Left ventricle myocardium inferior (tissue), 1 donor: ENCODE measurements at regions not wholly inside any gene's neighbourhood (a gene's known extent, or its start where the extent isn't known, plus 50 kb on each side); places are given as distances from the start of the nearest gene placed in this dataset.
"Not testable (repeated sequence)": the region's sequence is repeated elsewhere in the genome, so short reads cannot be mapped to it uniquely, and the experiment has no call there.

ENCODE experiments used
- DNase-seq: peaks from one replicate; pipeline ENCODE4 v3.0.0-alpha.2; 2020
- H3K27ac ChIP-seq: fragments of 200-600 bp; replicated peaks from 2 replicates; pipeline ENCODE4 v1.8.0; 2021
- H3K27me3 ChIP-seq: fragments of 200-600 bp; 2 replicates; pipeline ENCODE4 v1.8.0; 2021; ENCODE audit warnings: low read depth
- H3K36me3 ChIP-seq: fragments of 200-600 bp; 2 replicates; pipeline ENCODE4 v1.8.0; 2021
- H3K4me1 ChIP-seq: fragments of 200-600 bp; 2 replicates; pipeline ENCODE4 v1.8.0; 2021
- H3K4me3 ChIP-seq: fragments of 200-600 bp; 2 replicates; pipeline ENCODE4 v1.8.0; 2021; ENCODE audit warnings: mild to moderate bottlenecking, moderate library complexity
- H3K9me3 ChIP-seq: fragments of 200-600 bp; replicated peaks from 2 replicates; pipeline ENCODE4 v1.8.0; 2021
- intact Hi-C: fragments of 100-400 bp; cut with micrococcal nuclease; formaldehyde crosslinking; loops from one replicate; pipeline ENCODE4 v1.11.0; 2022
- TF ChIP-seq, protein P1 (sequence below): fragments of 200-600 bp; IDR thresholded peaks from 2 replicates; pipeline ENCODE4 v1.8.0; 2021; ENCODE audit warnings: antibody characterized with exemption, mild to moderate bottlenecking, borderline replicate concordance
- donor health status: DM: no; HTN: yes; CAD: no; lungs with severe emphysema.

DNA sequence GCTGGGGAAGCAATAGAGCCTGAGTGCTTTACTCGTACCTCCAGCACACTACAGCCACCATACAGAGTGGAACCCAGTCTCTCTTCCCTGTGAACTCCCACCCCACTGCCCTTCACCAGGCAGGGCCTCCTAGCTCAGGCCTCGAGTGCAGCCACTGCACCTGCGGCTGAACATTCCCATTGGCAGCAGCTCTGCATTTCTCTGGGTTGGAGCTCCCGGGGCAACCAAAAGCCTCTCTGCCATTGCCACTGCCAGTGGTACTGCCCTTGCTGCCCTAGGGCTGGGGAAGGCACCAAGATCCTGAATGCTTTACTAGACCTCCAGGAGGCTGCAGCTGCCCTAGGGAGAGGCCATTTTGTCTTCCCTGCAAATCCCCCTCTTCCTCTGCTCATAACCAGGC is 266.8 kb downstream of the TDRD3 start:
- Histone ChIP-seq H3K27me3 (no peaks in the 10 kb centered on the region), H3K27ac (no peak overlapping the region), H3K36me3 (no peaks in the 10 kb centered on the region), H3K9me3 (no peaks in the 10 kb centered on the region), H3K4me3 (no peak overlapping the region), H3K4me1 (no peaks in the 10 kb centered on the region)
- TF ChIP-seq, protein P1, sequence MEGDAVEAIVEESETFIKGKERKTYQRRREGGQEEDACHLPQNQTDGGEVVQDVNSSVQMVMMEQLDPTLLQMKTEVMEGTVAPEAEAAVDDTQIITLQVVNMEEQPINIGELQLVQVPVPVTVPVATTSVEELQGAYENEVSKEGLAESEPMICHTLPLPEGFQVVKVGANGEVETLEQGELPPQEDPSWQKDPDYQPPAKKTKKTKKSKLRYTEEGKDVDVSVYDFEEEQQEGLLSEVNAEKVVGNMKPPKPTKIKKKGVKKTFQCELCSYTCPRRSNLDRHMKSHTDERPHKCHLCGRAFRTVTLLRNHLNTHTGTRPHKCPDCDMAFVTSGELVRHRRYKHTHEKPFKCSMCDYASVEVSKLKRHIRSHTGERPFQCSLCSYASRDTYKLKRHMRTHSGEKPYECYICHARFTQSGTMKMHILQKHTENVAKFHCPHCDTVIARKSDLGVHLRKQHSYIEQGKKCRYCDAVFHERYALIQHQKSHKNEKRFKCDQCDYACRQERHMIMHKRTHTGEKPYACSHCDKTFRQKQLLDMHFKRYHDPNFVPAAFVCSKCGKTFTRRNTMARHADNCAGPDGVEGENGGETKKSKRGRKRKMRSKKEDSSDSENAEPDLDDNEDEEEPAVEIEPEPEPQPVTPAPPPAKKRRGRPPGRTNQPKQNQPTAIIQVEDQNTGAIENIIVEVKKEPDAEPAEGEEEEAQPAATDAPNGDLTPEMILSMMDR: no peak
- no peak for DNase-seq
- intact Hi-C loops: no loop called here

DNA sequence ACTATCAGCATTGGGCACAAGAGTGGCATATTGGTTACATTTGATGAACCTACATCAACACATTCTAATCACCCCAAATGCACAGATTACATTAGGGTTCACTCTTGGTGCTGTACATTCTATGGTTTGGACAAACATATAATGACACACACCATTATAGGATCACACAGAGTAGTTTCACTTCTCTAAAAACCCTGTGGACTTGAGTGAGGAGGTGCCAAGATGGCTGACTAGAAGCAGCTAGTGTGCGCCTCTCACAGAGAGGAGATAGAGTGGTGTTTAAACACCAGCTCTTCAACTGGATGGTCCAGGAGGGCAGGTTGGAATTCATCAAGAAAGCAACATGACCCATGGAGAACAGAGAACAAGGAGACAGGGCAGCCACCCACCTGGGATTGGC is 265.6 kb downstream of the TDRD3 start:
- DNase-seq: no peak
- H3K4me3 ChIP-seq: no peak overlapping the region
- no peaks in the 10 kb centered on the region for H3K27me3 ChIP-seq
- no peaks in the 10 kb centered on the region for H3K4me1 ChIP-seq
- intact Hi-C loops: no loop called here
- H3K9me3 ChIP-seq: no peaks in the 10 kb centered on the region
- no peaks in the 10 kb centered on the region for H3K36me3 ChIP-seq
- TF ChIP-seq, protein P1: no peak
- no peak overlapping the region for H3K27ac ChIP-seq

DNA sequence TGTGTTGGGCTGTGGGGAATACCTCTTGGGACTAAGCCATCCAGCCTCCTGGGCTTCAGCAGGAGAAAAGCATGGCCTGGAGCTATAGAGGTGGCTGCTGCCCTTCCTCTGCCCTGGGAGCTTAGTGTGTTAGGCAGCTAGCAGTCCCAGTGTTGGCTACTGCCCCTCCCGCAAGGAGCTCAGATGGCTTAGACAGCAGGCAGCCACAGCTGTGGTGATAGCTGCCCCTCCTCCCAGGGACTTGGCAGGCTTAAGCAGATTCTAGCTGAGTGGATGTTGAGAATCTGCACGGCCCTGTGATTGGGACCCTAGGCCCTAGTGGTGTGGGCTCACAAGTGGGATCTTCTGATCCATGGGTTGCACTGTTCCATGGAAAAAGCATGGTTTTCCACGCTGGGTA is 264.5 kb downstream of the TDRD3 start:
- no peak for DNase-seq
- intact Hi-C loops: no loop called here
- H3K4me3 ChIP-seq: no peak overlapping the region
- TF ChIP-seq, protein P1: no peak
- no peaks in the 10 kb centered on the region for H3K36me3 ChIP-seq
- H3K9me3 ChIP-seq: no peaks in the 10 kb centered on the region
- H3K27ac ChIP-seq: no peak overlapping the region
- H3K4me1 ChIP-seq: no peaks in the 10 kb centered on the region
- H3K27me3 ChIP-seq: no peaks in the 10 kb centered on the region

DNA sequence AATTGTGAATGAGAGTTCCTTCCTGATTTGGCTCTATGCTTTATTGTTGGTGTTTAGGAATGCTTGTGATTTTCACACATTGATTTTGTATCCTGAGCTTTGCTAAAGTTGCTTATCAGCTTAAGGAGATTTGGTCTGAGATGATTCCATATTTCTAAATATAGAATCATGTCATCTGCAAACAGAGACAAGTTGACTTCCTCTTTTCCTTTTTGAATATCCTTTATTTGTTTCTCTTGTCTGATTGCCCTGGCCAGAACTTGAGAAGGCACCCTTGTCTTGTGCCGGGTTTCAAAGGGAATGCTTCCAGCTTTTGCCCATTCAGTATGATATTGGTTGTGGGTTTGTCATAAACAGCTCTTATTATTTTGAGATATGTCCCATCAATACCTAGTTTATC is 260.6 kb downstream of the TDRD3 start:
- H3K27me3 ChIP-seq, DNase-seq, H3K4me3 ChIP-seq, intact Hi-C loops, H3K27ac ChIP-seq, H3K4me1 ChIP-seq, H3K9me3 ChIP-seq, H3K36me3 ChIP-seq: not testable (repeated sequence)

DNA sequence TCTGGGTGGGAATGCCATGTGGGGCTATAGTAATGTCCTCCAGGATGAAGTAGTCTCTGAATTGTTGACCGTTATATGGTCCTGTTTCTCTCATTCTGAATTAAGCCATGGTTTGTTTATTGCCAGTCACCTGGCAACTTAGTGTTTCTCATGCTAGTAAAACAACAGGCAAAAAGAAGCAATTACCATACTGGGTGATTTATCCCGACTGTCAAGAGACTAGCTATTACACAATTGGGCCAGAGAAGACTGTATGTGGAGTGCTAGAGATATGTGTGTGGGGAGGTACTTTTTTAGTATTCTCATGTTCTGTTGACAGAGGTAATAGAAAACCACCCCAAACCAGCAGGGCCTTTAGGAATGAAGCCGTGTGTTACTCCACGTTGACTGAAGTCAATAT is 258.2 kb downstream of the TDRD3 start:
- TF ChIP-seq, protein P1: no peak

DNA sequence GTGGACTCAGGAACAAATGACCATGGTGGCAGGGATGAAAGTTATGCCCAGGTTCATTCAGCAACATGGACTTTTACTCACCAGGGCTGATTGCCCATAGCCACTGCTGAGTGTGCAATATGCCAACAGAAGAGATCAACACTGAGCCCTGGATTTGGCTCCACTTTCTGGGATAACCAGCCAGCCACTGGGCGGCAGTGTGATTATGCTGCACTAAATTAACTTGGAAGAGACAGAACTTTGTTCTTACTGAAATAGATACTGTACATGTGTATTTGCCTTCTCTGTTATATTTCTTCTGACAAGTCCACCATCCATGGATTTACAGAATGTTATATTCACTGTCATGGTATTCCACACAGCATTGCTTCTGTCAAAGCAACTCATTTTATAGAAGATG is 257.4 kb downstream of the TDRD3 start:
- H3K36me3 ChIP-seq: no peaks in the 10 kb centered on the region
- no peak overlapping the region for H3K27ac ChIP-seq
- intact Hi-C loops: no loop called here
- no peak overlapping the region for H3K4me3 ChIP-seq
- DNase-seq: peak; percentile 33
- no peaks in the 10 kb centered on the region for H3K27me3 ChIP-seq
- H3K4me1 ChIP-seq: no peaks in the 10 kb centered on the region
- TF ChIP-seq, protein P1: peak; percentile 73
- no peaks in the 10 kb centered on the region for H3K9me3 ChIP-seq

More for the DNA sequence above, 258.2 kb downstream of the TDRD3 start:
- no peaks in the 10 kb centered on the region for H3K4me1 ChIP-seq
- no peak overlapping the region for H3K4me3 ChIP-seq
- H3K27ac ChIP-seq: no peak overlapping the region
- H3K36me3 ChIP-seq: no peaks in the 10 kb centered on the region
- intact Hi-C loops: no loop called here
- H3K27me3 ChIP-seq: no peaks in the 10 kb centered on the region
- DNase-seq: no peak
- H3K9me3 ChIP-seq: no peaks in the 10 kb centered on the region
